ENCODE measurements at regions not wholly inside any gene's neighbourhood (a gene's known extent, or its start where the extent isn't known, plus 50 kb on each side); places are given as distances from the start of the nearest gene placed in this dataset.

GRCh38 chr2:7704296-7704865, 787.2 kb downstream of the RNF144A start:
- no peak for DNase-seq (ENCODE audit: extremely low spot score)
- no peak overlapping the region for H3K27ac ChIP-seq (ENCODE audit: low read depth)
- H3K36me3 ChIP-seq (ENCODE audit: insufficient read depth) = no peaks in the 10 kb centered on the region
- H3K4me3 ChIP-seq (ENCODE audit: low read depth, low read length) = no peak overlapping the region
- no peaks in the 10 kb centered on the region for H3K4me1 ChIP-seq (ENCODE audit: insufficient read depth)
- WGBS = 66% methylated on average over 6 of the region's 6 CpGs

GRCh38 chr2:7706791-7707190, 789.6 kb downstream of the RNF144A start:
- Histone ChIP-seq H3K4me1 (ENCODE audit: insufficient read depth) (no peaks in the 10 kb centered on the region), H3K36me3 (ENCODE audit: insufficient read depth) (no peaks in the 10 kb centered on the region), H3K4me3 (ENCODE audit: low read depth, low read length) (no peak overlapping the region), H3K27ac (ENCODE audit: low read depth) (no peak overlapping the region)
- no peak for DNase-seq (ENCODE audit: extremely low spot score)
- WGBS = 93% methylated on average over 2 of the region's 2 CpGs

GRCh38 chr2:7707723-7708122, 790.5 kb downstream of the RNF144A start:
- no peaks in the 10 kb centered on the region for H3K4me1 ChIP-seq (ENCODE audit: insufficient read depth)
- DNase-seq (ENCODE audit: extremely low spot score) = no peak
- no peak overlapping the region for H3K4me3 ChIP-seq (ENCODE audit: low read depth, low read length)
- H3K27ac ChIP-seq (ENCODE audit: low read depth) = no peak overlapping the region
- 89% methylated on average over 2 of the region's 2 CpGs for WGBS
- no peaks in the 10 kb centered on the region for H3K36me3 ChIP-seq (ENCODE audit: insufficient read depth)

GRCh38 chr2:7709907-7710306, 792.7 kb downstream of the RNF144A start:
- Histone ChIP-seq H3K36me3 (ENCODE audit: insufficient read depth) (no peaks in the 10 kb centered on the region), H3K4me1 (ENCODE audit: insufficient read depth) (no peaks in the 10 kb centered on the region), H3K27ac (ENCODE audit: low read depth) (no peak overlapping the region), H3K4me3 (ENCODE audit: low read depth, low read length) (no peak overlapping the region)
- DNase-seq (ENCODE audit: extremely low spot score) = no peak
- 69% methylated on average over 5 of the region's 5 CpGs for WGBS

GRCh38 chr2:7711167-7711566, 794.0 kb downstream of the RNF144A start:
- no peak for DNase-seq (ENCODE audit: extremely low spot score)
- Histone ChIP-seq H3K36me3 (ENCODE audit: insufficient read depth) (no peaks in the 10 kb centered on the region), H3K27ac (ENCODE audit: low read depth) (no peak overlapping the region), H3K4me3 (ENCODE audit: low read depth, low read length) (no peak overlapping the region), H3K4me1 (ENCODE audit: insufficient read depth) (no peaks in the 10 kb centered on the region)

- Histone ChIP-seq H3K36me3 (ENCODE audit: insufficient read depth) (no peaks in the 10 kb centered on the region), H3K4me1 (ENCODE audit: insufficient read depth) (no peaks in the 10 kb centered on the region), H3K27ac (ENCODE audit: low read depth) (no peak overlapping the region), H3K4me3 (ENCODE audit: low read depth, low read length) (no peak overlapping the region)
- 85% methylated on average over 2 of the region's 2 CpGs for WGBS
- no peak for DNase-seq (ENCODE audit: extremely low spot score)
Observed at GRCh38 chr2:7719876-7720275, 802.7 kb downstream of the RNF144A start.

- 90% methylated on average over 10 of the region's 10 CpGs for WGBS
- DNase-seq (ENCODE audit: extremely low spot score) = no peak
- H3K27ac ChIP-seq (ENCODE audit: low read depth) = no peak overlapping the region
- H3K36me3 ChIP-seq (ENCODE audit: insufficient read depth) = no peaks in the 10 kb centered on the region
- H3K4me1 ChIP-seq (ENCODE audit: insufficient read depth) = no peaks in the 10 kb centered on the region
- H3K4me3 ChIP-seq (ENCODE audit: low read depth, low read length) = no peak overlapping the region
Observed at GRCh38 chr2:7721413-7721995, 804.3 kb downstream of the RNF144A start.

GRCh38 chr2:7722212-7722910, 805.1 kb downstream of the RNF144A start:
- no peak overlapping the region for H3K4me3 ChIP-seq (ENCODE audit: low read depth, low read length)
- 95% methylated on average over 13 of the region's 13 CpGs for WGBS
- no peaks in the 10 kb centered on the region for H3K4me1 ChIP-seq (ENCODE audit: insufficient read depth)
- no peaks in the 10 kb centered on the region for H3K36me3 ChIP-seq (ENCODE audit: insufficient read depth)
- no peak for DNase-seq (ENCODE audit: extremely low spot score)
- no peak overlapping the region for H3K27ac ChIP-seq (ENCODE audit: low read depth)

GRCh38 chr2:7724336-7724735, 807.1 kb downstream of the RNF144A start:
- 76% methylated on average over 5 of the region's 5 CpGs for WGBS
- Histone ChIP-seq H3K27ac (ENCODE audit: low read depth) (no peak overlapping the region), H3K4me3 (ENCODE audit: low read depth, low read length) (no peak overlapping the region), H3K36me3 (ENCODE audit: insufficient read depth) (no peaks in the 10 kb centered on the region), H3K4me1 (ENCODE audit: insufficient read depth) (no peaks in the 10 kb centered on the region)
- no peak for DNase-seq (ENCODE audit: extremely low spot score)

- peak; percentile 20 for DNase-seq (ENCODE audit: extremely low spot score)
- no peaks in the 10 kb centered on the region for H3K36me3 ChIP-seq (ENCODE audit: insufficient read depth)
- WGBS = 37% methylated on average over 9 of the region's 9 CpGs
- no peaks in the 10 kb centered on the region for H3K4me1 ChIP-seq (ENCODE audit: insufficient read depth)
- peak overlapping the region; percentile 5 for H3K4me3 ChIP-seq (ENCODE audit: low read depth, low read length)
- no peak overlapping the region for H3K27ac ChIP-seq (ENCODE audit: low read depth)
Observed at GRCh38 chr2:7725171-7725849, 808.1 kb downstream of the RNF144A start.

- DNase-seq (ENCODE audit: extremely low spot score) = no peak
- Histone ChIP-seq H3K4me3 (ENCODE audit: low read depth, low read length) (peak overlapping the region; percentile 5), H3K27ac (ENCODE audit: low read depth) (no peak overlapping the region), H3K36me3 (ENCODE audit: insufficient read depth) (no peaks in the 10 kb centered on the region), H3K4me1 (ENCODE audit: insufficient read depth) (no peaks in the 10 kb centered on the region)
- 96% methylated on average over 1 of the region's 1 CpG for WGBS
Observed at GRCh38 chr2:7725850-7726242, 808.6 kb downstream of the RNF144A start.

- H3K4me1 ChIP-seq (ENCODE audit: insufficient read depth) = no peaks in the 10 kb centered on the region
- no peak for DNase-seq (ENCODE audit: extremely low spot score)
- H3K36me3 ChIP-seq (ENCODE audit: insufficient read depth) = no peaks in the 10 kb centered on the region
- 95% methylated on average over 3 of the region's 3 CpGs for WGBS
- H3K4me3 ChIP-seq (ENCODE audit: low read depth, low read length) = no peak overlapping the region
- no peak overlapping the region for H3K27ac ChIP-seq (ENCODE audit: low read depth)
Observed at GRCh38 chr2:7726989-7727388, 809.8 kb downstream of the RNF144A start.

- no peaks in the 10 kb centered on the region for H3K36me3 ChIP-seq (ENCODE audit: insufficient read depth)
- no peak overlapping the region for H3K27ac ChIP-seq (ENCODE audit: low read depth)
- WGBS = 97% methylated on average over 8 of the region's 8 CpGs
- peaks cover 1% of the 10 kb centered on the region for H3K4me1 ChIP-seq (ENCODE audit: insufficient read depth)
- DNase-seq (ENCODE audit: extremely low spot score) = no peak
- no peak overlapping the region for H3K4me3 ChIP-seq (ENCODE audit: low read depth, low read length)
Observed at GRCh38 chr2:7728388-7728787, 811.2 kb downstream of the RNF144A start.

- no peak overlapping the region for H3K27ac ChIP-seq (ENCODE audit: low read depth)
- WGBS = 77% methylated on average over 5 of the region's 5 CpGs
- H3K36me3 ChIP-seq (ENCODE audit: insufficient read depth) = no peaks in the 10 kb centered on the region
- peaks cover 1% of the 10 kb centered on the region for H3K4me1 ChIP-seq (ENCODE audit: insufficient read depth)
- no peak overlapping the region for H3K4me3 ChIP-seq (ENCODE audit: low read depth, low read length)
- no peak for DNase-seq (ENCODE audit: extremely low spot score)
Observed at GRCh38 chr2:7730449-7730848, 813.2 kb downstream of the RNF144A start.
